Loucy (cell line): ENCODE measurements at regions not wholly inside any gene's neighbourhood (a gene's known extent, or its start where the extent isn't known, plus 50 kb on each side); places are given as distances from the start of the nearest gene placed in this dataset.

Experiments
- H2AFZ ChIP-seq: fragments of 200-600 bp; sonication (generic); 2 replicates; pipeline ENCODE4 v1.6.0; 2016; ENCODE audit warnings: antibody characterized with exemption, mild to moderate bottlenecking, low read length, moderate library complexity
- H3F3A ChIP-seq: fragments of 200-600 bp; 2 replicates; pipeline ENCODE4 v1.6.0; 2016; ENCODE audit warnings: antibody characterized with exemption, low read depth, mild to moderate bottlenecking
- H3K27me3 ChIP-seq: fragments of 200-600 bp; sonication (generic); 2 replicates; pipeline ENCODE4 v1.6.1; 2014; ENCODE audit warnings: low read length, mild to moderate bottlenecking; ENCODE audit not compliant: insufficient read depth, poor library complexity, severe bottlenecking
- H3K36me3 ChIP-seq: fragments of 200-600 bp; sonication (generic); 2 replicates; pipeline ENCODE4 v1.6.1; 2016; ENCODE audit warnings: low read length; ENCODE audit not compliant: insufficient read depth
- H3K4me1 ChIP-seq: fragments of 200-600 bp; sonication (generic); 2 replicates; pipeline ENCODE4 v1.5.1; 2014; ENCODE audit warnings: low read length, mild to moderate bottlenecking; ENCODE audit not compliant: insufficient read depth, poor library complexity, severe bottlenecking
- H3K4me2 ChIP-seq: fragments of 200-600 bp; sonication (generic); 2 replicates; pipeline ENCODE4 v1.6.0; 2014; ENCODE audit warnings: antibody characterized with exemption, low read length, low read depth, mild to moderate bottlenecking; ENCODE audit not compliant: poor library complexity, severe bottlenecking
- H3K4me3 ChIP-seq: fragments of 200-600 bp; sonication (generic); 2 replicates; pipeline ENCODE4 v1.5.1; 2014; ENCODE audit warnings: low read length, mild to moderate bottlenecking, mixed read lengths; ENCODE audit not compliant: poor library complexity, severe bottlenecking
- H3K79me2 ChIP-seq: fragments of 200-600 bp; sonication (generic); 2 replicates; pipeline ENCODE4 v1.6.1; 2014; ENCODE audit warnings: low read length; ENCODE audit not compliant: insufficient read depth
- H3K9ac ChIP-seq: fragments of 200-600 bp; sonication (generic); 2 replicates; pipeline ENCODE4 v1.6.0; 2014; ENCODE audit warnings: mild to moderate bottlenecking, low read depth, low read length, moderate library complexity; ENCODE audit not compliant: poor library complexity, severe bottlenecking
- H3K9me2 ChIP-seq: fragments of 200-600 bp; sonication (generic); replicated peaks from 2 replicates; pipeline ENCODE4 v1.6.1; 2016; ENCODE audit warnings: low read depth, low read length, mixed read lengths
- H3K9me3 ChIP-seq: fragments of 200-600 bp; sonication (generic); 2 replicates; pipeline ENCODE4 v1.6.1; 2014; ENCODE audit warnings: mild to moderate bottlenecking, antibody characterized with exemption, low read length, low read depth; ENCODE audit not compliant: insufficient read depth
- H4K20me1 ChIP-seq: fragments of 200-600 bp; sonication (generic); 2 replicates; pipeline ENCODE4 v1.6.0; 2014; ENCODE audit warnings: antibody characterized with exemption, low read length, mild to moderate bottlenecking; ENCODE audit not compliant: insufficient read depth, poor library complexity, severe bottlenecking
- CTCF ChIP-seq: fragments of 200-600 bp; sonication (generic); conservative IDR thresholded peaks from 2 replicates; pipeline ENCODE4 v1.5.1; 2014; ENCODE audit warnings: mild to moderate bottlenecking, antibody characterized with exemption, low read length
- EZH2phosphoT487 ChIP-seq: fragments of 200-600 bp; IDR thresholded peaks from 2 replicates; pipeline ENCODE4 v1.6.1; 2018; ENCODE audit warnings: antibody characterized with exemption, mild to moderate bottlenecking, moderate library complexity, borderline replicate concordance

GRCh38 chr6:170041526-170041925, 249.4 kb downstream of the DLL1 start:
- Histone ChIP-seq H3K79me2 (no peaks in the 10 kb centered on the region), H3K4me1 (no peaks in the 10 kb centered on the region), H3K4me2 (no peak overlapping the region), H3K9me2 (no peaks in the 10 kb centered on the region), H3K36me3 (no peaks in the 10 kb centered on the region), H3F3A (no peaks in the 10 kb centered on the region), H3K9me3 (peaks cover 49% of the 10 kb centered on the region; the same call in 1 of the 2 replicates), H3K27me3 (no peaks in the 10 kb centered on the region), H3K9ac (no peak overlapping the region), H2AFZ (no peak overlapping the region), H4K20me1 (no peaks in the 10 kb centered on the region), H3K4me3 (no peak overlapping the region)
- TF ChIP-seq CTCF (no peak), EZH2phosphoT487 (no peak)

GRCh38 chr6:170040906-170041305, 250.0 kb downstream of the DLL1 start:
- H2AFZ ChIP-seq = no peak overlapping the region
- H3K36me3 ChIP-seq = no peaks in the 10 kb centered on the region
- H3K79me2 ChIP-seq = no peaks in the 10 kb centered on the region
- H3K9ac ChIP-seq = no peak overlapping the region
- H3K4me1 ChIP-seq = no peaks in the 10 kb centered on the region
- no peaks in the 10 kb centered on the region for H3F3A ChIP-seq
- H3K9me3 ChIP-seq = peaks cover 49% of the 10 kb centered on the region; the same call in 1 of the 2 replicates
- H4K20me1 ChIP-seq = no peaks in the 10 kb centered on the region
- H3K9me2 ChIP-seq = no peaks in the 10 kb centered on the region
- H3K27me3 ChIP-seq = no peaks in the 10 kb centered on the region
- no peak overlapping the region for H3K4me2 ChIP-seq
- TF ChIP-seq CTCF (no peak), EZH2phosphoT487 (no peak)
- H3K4me3 ChIP-seq = no peak overlapping the region

- TF ChIP-seq EZH2phosphoT487 (no peak), CTCF (no peak)
- H3K9me2 ChIP-seq = no peaks in the 10 kb centered on the region
Observed at GRCh38 chr6:170040115-170040500, 250.8 kb downstream of the DLL1 start.

More at GRCh38 chr6:170040115-170040500, 250.8 kb downstream of the DLL1 start:
- Histone ChIP-seq H3K4me1 (no peaks in the 10 kb centered on the region), H3K9ac (no peak overlapping the region), H3K79me2 (no peaks in the 10 kb centered on the region), H3K4me2 (no peak overlapping the region), H3K4me3 (no peak overlapping the region), H3K36me3 (no peaks in the 10 kb centered on the region), H3K27me3 (no peaks in the 10 kb centered on the region), H3K9me3 (peaks cover 49% of the 10 kb centered on the region; the same call in 1 of the 2 replicates), H2AFZ (no peak overlapping the region), H3F3A (no peaks in the 10 kb centered on the region), H4K20me1 (no peaks in the 10 kb centered on the region)
